C4-2B (cell line): ENCODE measurements at regions not wholly inside any gene's neighbourhood (a gene's known extent, or its start where the extent isn't known, plus 50 kb on each side); places are given as distances from the start of the nearest gene placed in this dataset.

Source experiments
- ZFX ChIP-seq: fragments of 450-650 bp; IDR thresholded peaks from 2 replicates; pipeline ENCODE4 v1.6.1; 2017
- TF ChIP-seq, protein P1 (sequence below): fragments of 450-650 bp; conservative IDR thresholded peaks from 2 replicates; pipeline ENCODE4 v1.5.1; 2017; ENCODE audit warnings: mild to moderate bottlenecking

DNA sequence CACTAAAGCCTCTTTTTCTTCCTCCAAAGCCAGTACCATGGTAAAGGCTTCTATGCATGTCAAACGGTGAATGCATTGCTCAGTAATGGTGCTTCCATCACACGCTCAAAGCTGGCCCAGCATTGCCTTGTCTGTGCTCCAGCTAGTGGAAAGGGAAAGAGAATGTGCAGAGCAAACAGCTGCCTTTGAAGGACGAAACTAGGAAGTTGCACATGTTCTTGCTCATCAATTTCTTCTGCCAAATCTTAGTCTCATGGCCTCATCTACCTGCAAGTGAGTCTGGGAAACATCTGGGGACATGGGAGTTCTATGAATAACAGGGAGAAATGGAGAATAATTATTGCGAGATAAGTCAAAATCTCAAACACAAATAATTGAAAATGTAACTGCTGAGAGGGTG lies 216.5 kb upstream of the SSTR4 start:
- TF ChIP-seq, protein P1, sequence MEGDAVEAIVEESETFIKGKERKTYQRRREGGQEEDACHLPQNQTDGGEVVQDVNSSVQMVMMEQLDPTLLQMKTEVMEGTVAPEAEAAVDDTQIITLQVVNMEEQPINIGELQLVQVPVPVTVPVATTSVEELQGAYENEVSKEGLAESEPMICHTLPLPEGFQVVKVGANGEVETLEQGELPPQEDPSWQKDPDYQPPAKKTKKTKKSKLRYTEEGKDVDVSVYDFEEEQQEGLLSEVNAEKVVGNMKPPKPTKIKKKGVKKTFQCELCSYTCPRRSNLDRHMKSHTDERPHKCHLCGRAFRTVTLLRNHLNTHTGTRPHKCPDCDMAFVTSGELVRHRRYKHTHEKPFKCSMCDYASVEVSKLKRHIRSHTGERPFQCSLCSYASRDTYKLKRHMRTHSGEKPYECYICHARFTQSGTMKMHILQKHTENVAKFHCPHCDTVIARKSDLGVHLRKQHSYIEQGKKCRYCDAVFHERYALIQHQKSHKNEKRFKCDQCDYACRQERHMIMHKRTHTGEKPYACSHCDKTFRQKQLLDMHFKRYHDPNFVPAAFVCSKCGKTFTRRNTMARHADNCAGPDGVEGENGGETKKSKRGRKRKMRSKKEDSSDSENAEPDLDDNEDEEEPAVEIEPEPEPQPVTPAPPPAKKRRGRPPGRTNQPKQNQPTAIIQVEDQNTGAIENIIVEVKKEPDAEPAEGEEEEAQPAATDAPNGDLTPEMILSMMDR: no peak
- TF ChIP-seq ZFX: no peak
